Adrenal gland (tissue), 9 donors: ENCODE measurements at regions not wholly inside any gene's neighbourhood (a gene's known extent, or its start where the extent isn't known, plus 50 kb on each side); places are given as distances from the start of the nearest gene placed in this dataset.
"Not testable (repeated sequence)": the region's sequence is repeated elsewhere in the genome, so short reads cannot be mapped to it uniquely, and the experiment has no call there.

Source experiments
- DNase-seq, 7 donors: peaks; one replicate each; pipeline ENCODE4 v3.0.0-alpha.2; 2019 to 2020
- H3K27ac ChIP-seq, 5 donors: fragments of 200-600 bp; sonication (generic) in 4 of 5; 1 replicate in 3 of 5; 2 replicates in 2 of 5; pipeline versions ENCODE4 v1.5.1 to v1.8.0; 2016 to 2020; ENCODE audit warnings: mild to moderate bottlenecking in 1 of 5
- H3K27me3 ChIP-seq: fragments of 200-600 bp; 2 replicates; pipeline ENCODE4 v1.8.0; 2021
- H3K36me3 ChIP-seq, 2 donors: fragments of 200-600 bp; replicated peaks in 1 of 2; 1 replicate in 1 of 2; 2 replicates in 1 of 2; pipeline versions ENCODE4 v1.5.1 to v1.8.0; 2018 to 2022
- H3K4me1 ChIP-seq, 2 donors: fragments of 200-600 bp; replicated peaks in 1 of 2; 1 replicate in 1 of 2; 2 replicates in 1 of 2; pipeline versions ENCODE4 v1.5.1 to v1.8.0; 2018 to 2021
- H3K4me3 ChIP-seq, 4 donors: fragments of 200-600 bp; sonication (generic) in 3 of 4; one replicate each; pipeline ENCODE4 v1.5.1; 2016 to 2018
- H3K9me3 ChIP-seq, 3 donors: fragments of 200-600 bp; sonication (generic) in 1 of 3; replicated peaks in 1 of 3; 1 replicate in 2 of 3; 2 replicates in 1 of 3; pipeline versions ENCODE4 v1.5.1 to v1.8.0; 2016 to 2021
- POLR2A ChIP-seq, 2 donors: fragments of 450-650 bp; IDR thresholded peaks; one replicate each; pipeline ENCODE4 v1.6.1; 2017; ENCODE audit warnings: antibody characterized with exemption in 2 of 2, mild to moderate bottlenecking in 2 of 2, moderate library complexity in 1 of 2
- WGBS, 4 donors: extraction: QIAGEN DNeasy Blood & Tissue Kit in 2 of 4; methylation state at CpG; one replicate each; pipeline versions ENCODE4 v1.1.5 to v1.1.7; 2013 to 2017; 5-methylcytosine and 5-hydroxymethylcytosine counted together
- intact Hi-C, 2 donors: fragments of 100-400 bp; cut with DNase I; formaldehyde crosslinking; loops; one replicate each; pipeline versions ENCODE4 v1.14.1 to v1.15.0; 2022 to 2023
- TF ChIP-seq, protein P1 (sequence below), 6 experiments: fragments of 450-650 bp in 4 of 6; fragments of 200-600 bp in 2 of 6; sonication (generic) in 1 of 6; IDR thresholded peaks; 1 replicate in 5 of 6; 2 replicates in 1 of 6; pipeline versions ENCODE4 v1.5.1 to v1.8.0; 2016 to 2021; ENCODE audit warnings: antibody characterized with exemption in 6 of 6, mild to moderate bottlenecking in 2 of 6, moderate library complexity in 1 of 6
- donor health status: healthy with polysubstance abuse.
- donor health status: Bipolar disorder and iron deficiency.
- donor health status: DM: yes; HTN: yes; CAD: no.
- donor health status: DM: no; HTN: no; CAD: no.
- donor health status: DM: no; HTN: no; CAD: no.

DNA sequence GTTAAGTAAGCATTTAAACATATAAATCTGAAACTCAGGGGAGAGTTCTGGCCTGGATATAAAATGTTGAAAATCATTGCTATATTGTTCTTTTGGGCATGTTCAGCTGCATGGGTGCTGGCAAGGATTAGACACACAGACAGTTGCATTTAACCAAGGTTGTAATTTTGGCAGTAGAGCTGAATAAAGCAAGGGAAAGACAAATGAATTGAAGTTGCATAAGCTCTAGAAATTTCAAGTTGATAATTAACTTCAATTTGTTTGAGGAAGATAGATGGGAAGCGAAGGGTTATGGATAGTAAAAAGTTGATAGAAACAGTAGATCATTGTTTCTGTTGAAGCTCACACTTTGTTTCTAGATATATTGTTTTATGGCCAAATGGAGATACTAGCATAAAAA lies 97.2 kb upstream of the KCNJ18 start:
- no peak for DNase-seq
- Histone ChIP-seq H3K9me3 (no peaks in the 10 kb centered on the region), H3K4me3 (no peak overlapping the region), H3K36me3 (no peaks in the 10 kb centered on the region), H3K4me1 (no peaks in the 10 kb centered on the region), H3K27me3 (peaks cover 2% of the 10 kb centered on the region), H3K27ac (no peak overlapping the region)
- TF ChIP-seq, protein P1, sequence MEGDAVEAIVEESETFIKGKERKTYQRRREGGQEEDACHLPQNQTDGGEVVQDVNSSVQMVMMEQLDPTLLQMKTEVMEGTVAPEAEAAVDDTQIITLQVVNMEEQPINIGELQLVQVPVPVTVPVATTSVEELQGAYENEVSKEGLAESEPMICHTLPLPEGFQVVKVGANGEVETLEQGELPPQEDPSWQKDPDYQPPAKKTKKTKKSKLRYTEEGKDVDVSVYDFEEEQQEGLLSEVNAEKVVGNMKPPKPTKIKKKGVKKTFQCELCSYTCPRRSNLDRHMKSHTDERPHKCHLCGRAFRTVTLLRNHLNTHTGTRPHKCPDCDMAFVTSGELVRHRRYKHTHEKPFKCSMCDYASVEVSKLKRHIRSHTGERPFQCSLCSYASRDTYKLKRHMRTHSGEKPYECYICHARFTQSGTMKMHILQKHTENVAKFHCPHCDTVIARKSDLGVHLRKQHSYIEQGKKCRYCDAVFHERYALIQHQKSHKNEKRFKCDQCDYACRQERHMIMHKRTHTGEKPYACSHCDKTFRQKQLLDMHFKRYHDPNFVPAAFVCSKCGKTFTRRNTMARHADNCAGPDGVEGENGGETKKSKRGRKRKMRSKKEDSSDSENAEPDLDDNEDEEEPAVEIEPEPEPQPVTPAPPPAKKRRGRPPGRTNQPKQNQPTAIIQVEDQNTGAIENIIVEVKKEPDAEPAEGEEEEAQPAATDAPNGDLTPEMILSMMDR (IDR thresholded peaks at IDR 0.05), result no peak
- no peak for TF ChIP-seq POLR2A (IDR thresholded peaks at IDR 0.05)
- 65 to 87% (median 82%) methylated on average over 1 of the region's 1 CpG for WGBS, 4 donors
- intact Hi-C loops, result no loop called here

DNA sequence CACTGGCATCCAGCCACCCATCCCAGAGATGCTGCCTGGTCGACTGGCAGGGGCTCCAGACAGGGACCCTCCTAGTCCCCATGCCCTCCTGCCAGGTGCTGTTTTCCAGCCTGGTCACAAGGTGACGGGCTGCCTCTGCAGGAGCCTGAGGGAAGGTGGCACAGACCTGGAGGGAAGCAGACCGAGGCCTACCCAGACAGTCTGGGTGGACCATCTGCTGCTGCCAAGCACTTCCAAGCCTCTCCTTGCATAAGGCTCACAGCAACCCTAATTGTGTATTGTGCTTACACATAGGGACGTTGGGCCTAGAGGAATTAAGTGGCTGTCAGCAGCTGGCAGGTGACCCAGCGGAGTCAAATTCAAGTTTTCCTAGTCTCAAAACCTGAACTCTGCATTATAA lies 90.1 kb upstream of the KCNJ18 start:
- no peak for DNase-seq
- 53 to 70% (median 62%) methylated on average over 3 to 5 of the region's 5 CpGs for WGBS, 4 donors
- Histone ChIP-seq H3K4me3 (no peak overlapping the region), H3K9me3 (no peaks in the 10 kb centered on the region), H3K27me3 (no peaks in the 10 kb centered on the region), H3K36me3 (no peaks in the 10 kb centered on the region), H3K27ac (no peak overlapping the region), H3K4me1 (no peaks in the 10 kb centered on the region)
- TF ChIP-seq, protein P1 (IDR thresholded peaks at IDR 0.05), result no peak
- TF ChIP-seq POLR2A (IDR thresholded peaks at IDR 0.05), result no peak
- intact Hi-C loops, result no loop called here

DNA sequence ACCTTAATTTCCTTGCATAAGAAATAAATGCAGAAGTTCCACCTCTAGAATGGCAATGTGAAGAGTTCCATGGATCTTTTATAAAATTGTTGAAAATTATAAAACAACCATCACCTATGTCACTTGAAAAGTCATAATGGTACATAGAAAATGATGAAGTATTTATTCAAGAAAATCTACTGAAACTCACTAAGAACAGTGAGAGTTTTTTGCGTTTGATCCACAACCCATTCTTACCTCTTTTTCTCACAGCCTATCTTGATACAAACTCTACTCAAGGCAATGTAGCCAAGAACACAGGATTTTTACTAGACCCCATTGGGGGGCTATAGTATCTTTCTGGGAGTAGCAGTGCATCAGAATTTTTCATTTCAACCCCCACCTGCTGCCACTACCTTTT lies 89.0 kb upstream of the KCNJ18 start:
- H3K27me3 ChIP-seq, intact Hi-C loops, DNase-seq, H3K27ac ChIP-seq, H3K4me1 ChIP-seq, H3K9me3 ChIP-seq, H3K4me3 ChIP-seq, H3K36me3 ChIP-seq: not testable (repeated sequence)
- 62 to 89% (median 72%) methylated on average over 1 of the region's 1 CpG for WGBS, 4 donors

DNA sequence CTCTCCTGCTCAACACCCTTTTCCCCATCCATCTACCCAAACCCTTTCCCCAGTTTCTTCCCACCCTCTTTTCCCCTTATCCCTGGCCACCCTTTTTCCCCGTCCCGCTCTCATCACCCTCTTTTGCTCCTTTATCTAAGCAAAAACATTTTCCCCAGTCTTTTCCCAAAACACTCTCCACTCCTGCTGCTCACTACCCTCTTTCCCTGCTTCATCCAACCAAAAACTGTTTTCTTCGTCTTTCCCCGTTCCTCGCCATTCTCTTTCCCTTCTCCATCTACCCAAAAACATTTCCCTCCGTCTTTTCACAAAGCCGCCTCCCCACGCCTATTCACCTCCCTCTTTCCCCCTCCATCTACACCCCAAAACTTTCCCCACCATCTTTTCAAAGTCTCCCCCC lies 80.9 kb upstream of the KCNJ18 start:
- 87 to 89% (median 88%) methylated on average over 8 of the region's 8 CpGs for WGBS, 4 donors

DNA sequence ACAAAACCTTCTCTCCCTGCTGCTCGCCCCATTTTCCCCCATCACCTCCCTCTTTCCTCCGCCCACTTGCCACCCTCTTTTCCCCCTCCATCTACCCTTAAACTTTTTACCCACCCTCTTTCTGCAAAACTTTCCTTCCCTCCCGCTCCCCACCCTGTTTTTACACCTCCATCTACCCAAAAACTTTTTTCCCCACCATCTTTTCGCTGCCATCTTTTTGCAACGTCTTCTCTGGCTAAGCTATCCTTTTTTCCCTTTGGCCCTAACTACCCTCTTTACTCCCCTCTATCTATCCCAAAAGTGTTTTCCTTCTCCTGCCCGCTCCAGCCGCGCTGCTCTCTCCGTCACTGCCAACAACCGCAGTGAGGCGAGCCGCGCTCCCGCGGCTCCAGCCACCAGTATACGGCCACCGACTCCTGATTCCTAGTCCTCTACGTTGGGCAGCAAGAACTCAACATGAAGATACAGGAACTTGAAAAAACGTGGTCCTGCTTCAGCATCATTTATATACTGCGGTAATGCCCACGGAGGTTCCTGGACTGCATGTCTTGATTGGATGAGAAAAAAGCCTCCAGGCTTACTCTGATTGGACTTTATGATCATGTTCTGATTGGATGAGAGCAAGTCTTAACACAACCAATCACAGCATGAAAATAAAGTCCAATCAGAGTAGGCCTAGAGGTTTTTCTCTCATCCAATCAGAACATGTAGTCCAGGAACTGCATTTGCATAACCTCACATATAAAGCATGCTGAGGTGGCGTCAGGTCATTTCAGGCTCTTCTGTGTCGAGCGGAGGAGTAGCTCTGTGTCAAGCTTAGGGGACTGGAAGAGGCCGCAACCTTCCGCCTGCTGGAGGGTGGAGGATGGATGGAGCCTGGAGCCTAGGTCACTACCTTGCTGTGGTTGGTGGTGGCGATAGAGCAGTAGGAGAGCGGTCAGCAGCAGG lies 79.9 kb upstream of the KCNJ18 start:
- H3K9me3 ChIP-seq, DNase-seq, intact Hi-C loops, H3K4me3 ChIP-seq, H3K4me1 ChIP-seq, H3K36me3 ChIP-seq, H3K27me3 ChIP-seq, H3K27ac ChIP-seq: not testable (repeated sequence)
- 76 to 84% (median 81%) methylated on average over 27 to 28 of the region's 28 CpGs for WGBS, 4 donors

More for the DNA sequence above, 80.9 kb upstream of the KCNJ18 start:
- H3K36me3 ChIP-seq, intact Hi-C loops, H3K4me3 ChIP-seq, H3K4me1 ChIP-seq, H3K27ac ChIP-seq, DNase-seq, H3K27me3 ChIP-seq, H3K9me3 ChIP-seq: not testable (repeated sequence)

DNA sequence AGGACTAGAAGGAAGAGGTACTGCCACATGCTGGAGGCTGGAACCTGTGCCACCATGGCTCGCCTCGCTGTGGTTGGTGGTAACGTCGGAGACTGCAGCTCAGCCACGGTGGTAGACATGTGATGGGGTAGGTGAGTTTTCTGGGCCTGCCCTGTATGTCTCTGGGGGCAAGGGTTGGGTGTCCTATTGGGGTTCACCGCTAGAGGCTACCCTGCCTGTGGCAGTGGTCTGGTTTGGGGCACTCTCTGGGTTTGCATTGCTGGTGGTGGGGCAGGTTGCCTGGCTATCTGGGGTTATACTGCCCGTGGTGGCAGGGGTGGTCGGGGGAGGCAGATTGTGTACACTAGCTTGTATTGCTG lies 79.3 kb upstream of the KCNJ18 start:
- no peak for TF ChIP-seq POLR2A (IDR thresholded peaks at IDR 0.05)
- TF ChIP-seq, protein P1 (IDR thresholded peaks at IDR 0.05), result no peak
- Histone ChIP-seq H3K4me3 (no peak overlapping the region), H3K36me3 (no peaks in the 10 kb centered on the region), H3K4me1 (no peaks in the 10 kb centered on the region), H3K27ac (no peak overlapping the region), H3K27me3 (no peaks in the 10 kb centered on the region), H3K9me3 (no peaks in the 10 kb centered on the region)
- 81 to 88% (median 87%) methylated on average over 6 to 8 of the region's 8 CpGs for WGBS, 4 donors
- DNase-seq, result no peak
- intact Hi-C loops, result no loop called here

DNA sequence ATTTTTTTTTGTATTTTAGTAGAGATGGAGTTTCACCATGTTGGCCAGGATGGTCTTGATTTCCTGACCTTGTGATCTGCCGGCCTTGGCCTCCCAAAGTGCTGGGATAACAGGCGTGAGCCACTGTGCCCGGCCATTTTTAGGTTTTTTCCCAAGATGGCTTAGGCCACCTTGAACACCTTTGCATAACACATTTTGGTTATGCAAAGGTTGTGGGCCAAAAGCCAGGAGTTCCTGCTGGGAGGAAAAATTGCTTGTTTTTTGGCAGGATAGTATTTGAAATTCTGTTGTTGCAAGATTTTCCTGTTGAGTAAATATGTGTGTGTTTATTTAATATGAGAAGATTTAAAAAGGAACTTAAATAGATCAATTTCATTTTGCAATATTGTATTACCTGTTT lies 65.3 kb upstream of the KCNJ18 start:
- DNase-seq, H3K27ac ChIP-seq, intact Hi-C loops, H3K4me1 ChIP-seq, H3K27me3 ChIP-seq, H3K4me3 ChIP-seq, H3K9me3 ChIP-seq, H3K36me3 ChIP-seq: not testable (repeated sequence)
- 50 to 76% (median 68%) methylated on average over 3 of the region's 3 CpGs; no CpG with 5 or more reads in 1 of the 4 donors for WGBS, 4 donors
